HG02610 (cell line): ENCODE measurements at regions not wholly inside any gene's neighbourhood (a gene's known extent, or its start where the extent isn't known, plus 50 kb on each side); places are given as distances from the start of the nearest gene placed in this dataset.

Experiments used
- ATAC-seq: cut with Tn5 transposase; IDR thresholded peaks from one replicate; pipeline ENCODE4 v1.9.1; 2021; ENCODE audit warnings: mild to moderate bottlenecking, moderate library complexity; ENCODE audit not compliant: unreplicated experiment

DNA sequence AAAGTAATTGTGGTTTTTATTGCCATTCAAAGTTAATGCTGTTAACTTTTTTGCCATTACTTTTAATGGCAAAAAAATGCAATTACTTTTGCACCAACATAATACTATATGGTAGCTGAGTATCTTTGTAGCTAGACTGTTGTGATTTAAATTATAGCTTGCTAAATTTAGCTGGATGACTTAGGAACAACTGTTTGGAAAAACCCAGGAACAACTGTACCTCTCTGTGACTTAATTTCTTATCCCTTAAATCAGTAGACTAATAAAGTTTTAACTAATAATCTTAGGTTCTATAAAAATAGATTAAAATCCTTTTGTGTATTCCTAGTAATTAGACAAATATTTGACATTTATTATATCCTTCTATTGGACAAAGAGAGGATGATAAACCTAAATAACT, 268.2 kb downstream of the TENT5A start:
- ATAC-seq: no peak

DNA sequence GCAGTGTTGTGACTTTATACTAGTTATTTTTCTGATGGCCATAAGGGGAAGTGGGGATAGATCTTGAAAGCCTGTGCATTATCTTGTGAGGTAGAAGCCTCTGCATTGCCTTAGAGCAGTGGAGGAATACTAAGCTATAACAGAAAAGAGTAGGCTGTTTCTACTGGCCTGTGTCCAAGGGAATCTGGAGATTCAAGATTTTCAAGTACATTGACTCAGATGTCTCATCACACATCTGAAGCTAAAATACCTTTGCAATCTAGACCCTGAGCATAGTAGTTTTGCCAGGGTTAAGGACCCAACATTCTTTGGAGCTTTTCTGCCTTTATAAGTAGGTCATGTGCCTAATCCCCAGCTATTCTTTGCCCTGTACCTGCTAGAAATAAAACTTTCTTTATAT, 272.3 kb downstream of the TENT5A start:
- no peak for ATAC-seq

DNA sequence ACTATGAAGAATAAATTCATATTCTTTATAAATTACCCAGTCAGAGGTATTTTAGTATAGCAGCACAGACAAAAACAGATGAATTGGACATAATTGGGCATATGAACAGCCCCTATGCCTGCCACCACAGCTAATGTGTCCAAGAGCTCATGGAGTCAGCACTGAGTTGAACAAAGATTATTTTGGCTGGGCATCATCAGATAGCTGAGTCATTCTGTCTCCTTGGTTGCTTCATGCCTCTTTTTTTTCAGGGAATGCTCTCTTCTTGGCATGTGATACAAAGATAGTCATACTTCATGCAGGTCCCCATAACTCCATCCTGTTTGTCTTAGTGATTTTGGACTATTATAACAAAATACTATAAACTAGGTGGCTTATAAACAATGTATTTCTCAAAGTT, 275.6 kb downstream of the TENT5A start:
- ATAC-seq: no peak

GRCh38 chr6:81475646-81476045, 276.8 kb downstream of the TENT5A start:
- no peak for ATAC-seq

GRCh38 chr6:81465859-81466258, 286.6 kb downstream of the TENT5A start:
- peak; percentile 43 for ATAC-seq

GRCh38 chr6:81456416-81456815, 296.1 kb downstream of the TENT5A start:
- ATAC-seq: no peak

GRCh38 chr6:81455641-81456040, 296.8 kb downstream of the TENT5A start:
- ATAC-seq: no peak

DNA sequence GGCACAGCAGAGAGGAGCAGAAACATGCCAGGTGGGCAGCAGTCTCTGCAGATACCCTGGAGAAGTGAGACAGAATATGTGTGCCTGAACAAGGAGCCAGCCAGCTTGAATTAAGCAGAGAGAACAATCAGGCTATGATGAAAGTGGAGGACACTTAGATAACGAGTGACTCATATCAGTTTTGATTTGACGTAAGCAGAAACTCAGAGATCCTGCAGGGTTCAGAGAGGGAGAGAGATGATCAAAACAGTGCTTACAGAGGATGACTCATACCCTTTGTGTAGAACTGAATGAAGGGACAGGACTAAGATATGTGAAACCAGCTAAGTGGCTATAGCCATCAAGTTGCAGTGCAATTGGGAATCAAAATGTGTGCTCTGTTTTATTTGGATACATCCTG, 300.7 kb downstream of the TENT5A start:
- ATAC-seq: peak; percentile 98

DNA sequence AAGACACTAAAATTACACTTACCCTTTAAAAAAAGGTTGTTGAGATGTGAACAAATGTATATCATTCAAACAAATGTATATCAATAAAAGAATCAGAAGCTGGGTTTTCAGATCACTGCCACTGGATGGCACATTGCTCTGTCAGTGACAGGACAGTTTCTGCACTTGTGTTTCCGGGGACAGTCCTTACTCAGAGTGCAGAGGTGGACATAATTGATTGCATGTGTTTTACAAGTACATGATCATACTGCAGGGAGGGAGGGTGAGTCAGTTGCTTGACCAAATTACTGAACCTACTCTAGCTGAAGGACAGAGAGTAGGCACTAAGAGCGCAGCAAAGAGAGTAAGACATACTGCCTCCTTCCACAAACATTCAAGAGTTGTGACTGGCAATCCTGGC, 302.3 kb downstream of the TENT5A start:
- no peak for ATAC-seq

- ATAC-seq: no peak
These were observed 306.0 kb downstream of the TENT5A start for GRCh38 chr6:81446509-81446908.

DNA sequence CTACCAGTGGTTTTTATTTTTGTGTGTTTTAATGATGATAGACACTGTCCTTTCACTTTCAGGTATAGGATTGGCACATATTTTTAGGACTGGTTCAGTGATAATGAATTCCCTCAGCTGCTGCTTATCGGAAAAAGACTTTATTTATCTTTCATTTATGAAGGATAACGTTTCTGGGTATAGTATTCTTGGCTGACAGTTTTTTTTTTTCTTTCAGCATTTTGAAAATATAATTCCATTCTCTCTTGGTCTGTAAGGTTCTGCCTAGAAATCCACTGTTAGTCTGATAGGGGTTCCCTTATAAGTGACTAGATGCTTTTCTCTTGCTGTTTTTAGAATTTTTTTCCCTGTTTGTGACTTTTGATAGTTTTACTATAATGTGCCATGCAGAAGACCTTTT, 313.1 kb downstream of the TENT5A start:
- ATAC-seq: no peak

DNA sequence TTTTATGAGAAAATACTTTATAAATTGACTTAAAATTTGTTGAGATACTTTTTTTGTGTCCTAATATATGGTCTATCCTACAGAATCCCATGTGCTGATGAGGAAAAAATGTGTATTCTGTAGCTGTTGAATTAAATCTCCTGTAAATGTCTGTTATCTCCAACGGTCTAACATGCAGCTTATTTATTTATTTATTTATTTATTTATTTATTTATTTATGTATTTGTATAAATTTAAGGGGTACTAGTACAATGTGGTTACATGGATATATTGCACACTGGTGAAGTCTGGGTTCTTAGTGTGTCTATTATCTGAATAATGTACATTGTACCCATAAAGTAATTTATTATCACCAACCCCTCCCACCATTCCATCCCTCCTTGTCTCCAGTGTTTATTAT, 315.5 kb downstream of the TENT5A start:
- ATAC-seq: no peak

DNA sequence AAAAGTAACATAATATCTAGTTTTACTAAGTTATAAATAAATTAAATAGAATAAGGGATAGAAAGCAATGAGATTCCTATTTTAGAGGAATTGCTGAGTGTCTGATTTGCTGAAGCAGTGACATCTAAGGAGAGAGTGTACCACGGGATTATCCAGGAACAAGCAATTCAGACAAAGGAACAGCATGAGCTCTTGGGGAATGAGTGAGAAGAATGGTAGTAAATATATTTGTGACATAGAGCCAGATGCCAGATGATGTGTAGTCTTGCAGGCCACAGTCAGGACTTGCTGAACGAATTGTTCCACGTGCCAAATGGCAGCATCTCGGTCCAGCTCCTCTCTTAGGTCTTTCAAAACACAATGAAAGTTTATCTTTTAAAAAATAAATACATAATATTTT, 339.2 kb downstream of the TENT5A start:
- ATAC-seq: no peak

- ATAC-seq: no peak
These were observed 350.4 kb downstream of the TENT5A start for GRCh38 chr6:81401970-81402690.

DNA sequence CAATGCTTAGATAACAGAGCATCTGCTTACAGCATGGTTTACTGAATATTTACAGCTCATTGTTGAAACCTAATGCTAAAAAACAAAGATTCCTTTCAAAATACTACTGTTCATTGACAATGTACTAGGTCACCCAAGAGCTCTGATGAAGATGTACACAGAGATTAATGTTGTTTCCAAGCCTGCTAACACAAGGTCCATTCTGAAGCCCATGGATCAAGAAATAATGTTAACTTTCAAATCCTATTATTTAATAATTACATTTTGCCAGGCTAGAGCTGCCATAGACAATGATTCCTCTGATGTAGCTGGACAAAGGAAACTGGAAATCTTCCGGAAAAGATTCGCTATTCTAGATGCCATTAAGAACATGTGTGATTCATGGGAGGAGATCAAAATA, 355.6 kb downstream of the TENT5A start:
- ATAC-seq: no peak

DNA sequence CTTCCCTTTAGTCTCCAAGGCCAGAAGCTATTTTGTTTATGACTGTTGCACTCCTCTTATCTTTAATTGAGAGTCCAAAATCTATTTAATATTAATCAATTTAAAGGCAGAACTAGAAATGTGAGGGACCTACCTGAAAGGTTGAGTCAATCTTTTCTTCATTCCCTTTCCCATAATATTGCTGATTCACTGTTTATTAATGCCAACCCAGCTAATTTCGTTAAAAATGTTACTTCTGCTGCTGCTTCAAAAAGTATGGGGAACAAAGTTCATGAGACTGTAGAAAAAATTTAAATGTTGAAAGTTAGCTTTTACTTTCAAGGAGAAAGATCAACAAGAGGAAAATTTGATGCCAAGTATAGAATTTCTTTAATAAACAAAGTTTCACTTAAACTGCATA, 365.3 kb downstream of the TENT5A start:
- no peak for ATAC-seq

- no peak for ATAC-seq
These were observed 367.6 kb downstream of the TENT5A start for GRCh38 chr6:81384921-81385320.

DNA sequence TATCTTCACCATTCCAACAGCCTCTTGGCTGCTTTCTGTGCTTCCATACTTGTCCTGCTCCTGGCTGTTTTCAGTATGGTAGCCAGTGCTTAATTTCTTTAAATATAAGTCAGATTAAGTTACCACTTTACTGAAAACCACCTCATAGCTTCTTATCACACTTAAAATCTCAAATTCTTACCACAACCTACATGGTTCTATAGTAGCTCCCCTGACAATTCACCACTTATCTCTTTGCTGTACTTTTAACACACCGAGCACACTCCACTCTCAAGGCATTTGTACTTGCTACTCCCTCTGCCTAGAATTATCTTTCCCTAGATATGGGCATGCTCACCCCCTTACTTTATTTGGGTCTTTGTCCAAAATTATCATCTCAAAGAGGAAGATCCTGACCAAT, 369.0 kb downstream of the TENT5A start:
- no peak for ATAC-seq

DNA sequence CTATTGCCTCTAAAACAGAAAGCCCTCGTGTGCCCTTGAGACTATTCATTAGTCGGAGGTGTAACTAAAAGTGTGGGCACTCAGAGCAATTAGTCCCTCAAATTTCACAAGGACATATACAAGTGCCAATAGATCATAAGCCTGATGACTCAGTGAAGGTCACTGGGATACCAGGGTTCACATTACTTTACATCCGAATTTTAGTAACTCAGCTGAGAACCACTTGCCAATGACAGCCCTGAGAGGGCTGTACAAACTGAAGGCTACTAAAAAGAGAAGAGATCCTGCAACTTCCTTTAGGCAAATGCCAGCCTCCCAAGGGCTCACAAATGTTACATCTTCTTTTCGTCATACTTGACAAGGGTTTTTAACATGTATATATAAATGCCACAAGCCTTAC, 369.6 kb downstream of the TENT5A start:
- ATAC-seq: no peak

DNA sequence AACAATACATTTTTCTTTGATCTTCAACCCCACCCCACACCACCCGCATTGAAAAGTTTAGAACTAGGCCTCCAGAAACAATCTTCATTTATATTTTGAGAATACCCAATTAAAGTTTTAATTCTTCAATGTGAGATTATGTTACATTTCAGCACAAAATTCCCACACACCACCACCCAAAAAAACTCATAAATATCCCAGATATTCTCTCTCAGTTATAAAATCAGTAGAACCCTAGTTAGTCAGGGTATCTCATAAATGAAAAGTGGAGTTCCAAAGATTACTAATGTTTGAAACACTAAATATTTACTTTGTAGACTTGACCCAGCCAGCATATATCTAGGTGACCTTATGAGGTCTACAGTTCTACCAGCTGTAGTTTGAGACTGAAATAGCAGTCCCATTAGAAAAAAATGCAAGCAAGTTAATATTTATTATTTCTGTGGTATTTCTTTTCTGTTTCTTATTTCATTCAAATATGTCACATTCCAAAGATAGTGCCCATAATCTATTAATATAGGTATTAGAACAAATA, 371.0 kb downstream of the TENT5A start:
- no peak for ATAC-seq

DNA sequence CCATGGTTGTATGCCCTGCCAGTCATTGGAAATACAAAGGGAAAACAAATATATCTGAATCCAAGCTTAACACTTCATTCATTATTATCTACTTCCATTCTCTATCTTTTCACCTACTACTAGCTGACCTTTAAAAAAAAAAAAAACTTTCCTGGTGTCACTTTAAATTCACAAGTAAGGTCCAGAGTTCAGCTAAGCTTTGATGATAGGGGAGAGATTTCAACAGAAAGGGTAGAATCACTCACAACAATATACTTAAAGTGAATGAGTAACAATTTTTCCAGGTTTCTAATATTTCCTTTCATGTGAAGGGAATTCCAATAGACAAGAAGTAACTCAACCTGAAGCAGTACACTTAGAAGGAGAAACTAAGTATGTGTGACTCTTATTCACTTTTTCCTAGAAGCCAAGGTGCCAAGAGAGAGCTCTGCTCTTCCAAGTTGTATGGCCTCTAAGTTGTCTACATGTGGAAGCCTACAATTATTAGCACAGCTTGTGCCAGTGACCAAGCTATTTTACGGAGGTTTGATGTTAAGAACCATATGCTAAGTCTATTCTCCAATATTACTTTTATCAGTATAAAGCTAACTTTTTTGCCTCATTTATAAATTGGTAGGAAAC, 371.7 kb downstream of the TENT5A start:
- ATAC-seq: no peak

DNA sequence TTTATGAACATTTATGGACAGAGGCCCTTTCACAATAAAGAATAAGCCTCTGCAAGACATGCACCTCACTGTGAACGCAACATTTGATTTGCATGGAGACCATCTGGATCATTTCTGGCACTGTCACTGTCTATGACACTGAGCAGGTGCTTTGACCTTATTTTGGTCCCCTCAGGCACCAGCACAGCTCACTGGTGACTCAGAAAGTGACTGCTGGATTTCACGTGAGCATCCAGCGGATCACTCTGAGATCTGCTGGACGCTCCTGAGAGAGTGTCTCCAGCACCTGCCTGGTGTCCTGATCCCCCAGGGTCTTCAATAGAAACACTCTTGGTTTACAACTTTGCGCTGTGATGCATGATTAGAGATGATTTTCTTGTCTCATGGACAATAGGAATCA, 375.7 kb downstream of the TENT5A start:
- ATAC-seq: no peak

DNA sequence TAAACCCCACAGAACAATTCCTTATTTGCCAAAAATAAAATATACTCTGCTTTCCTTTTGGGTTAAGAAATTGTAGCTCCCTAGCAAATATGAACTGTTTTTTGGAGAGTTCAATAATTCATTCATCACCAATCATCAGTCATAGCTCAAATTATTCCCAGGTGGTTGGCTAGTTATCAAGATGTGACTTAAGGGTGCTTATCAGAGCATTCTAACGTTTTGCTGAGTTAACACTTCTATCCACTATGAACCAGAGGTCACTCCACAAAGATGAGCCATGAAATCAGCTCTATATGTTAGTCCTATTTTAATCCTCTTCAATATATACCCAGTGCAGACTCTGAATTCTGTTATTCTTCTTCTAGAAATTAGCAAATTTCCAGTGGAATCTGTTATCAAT, 379.1 kb downstream of the TENT5A start:
- no peak for ATAC-seq
